DND-41 (cell line): ENCODE measurements at regions not wholly inside any gene's neighbourhood (a gene's known extent, or its start where the extent isn't known, plus 50 kb on each side); places are given as distances from the start of the nearest gene placed in this dataset.

ENCODE experiments used
- CTCF ChIP-seq: IDR thresholded peaks from 2 replicates; pipeline ENCODE4 v1.5.1; 2012; ENCODE audit warnings: borderline replicate concordance, low read length, moderate library complexity, mild to moderate bottlenecking; ENCODE audit not compliant: poor library complexity, severe bottlenecking; ENCODE audit errors: extremely low read depth
- EZH2 ChIP-seq: IDR thresholded peaks from 3 replicates; pipeline ENCODE4 v1.6.1; 2012; ENCODE audit warnings: borderline replicate concordance, low read depth, mild to moderate bottlenecking, moderate library complexity, low read length, inconsistent platforms; ENCODE audit not compliant: severe bottlenecking

GRCh38 chr10:58106211-58107035 is 161.3 kb downstream of the IPMK start:
- TF ChIP-seq CTCF (no peak), EZH2 (no peak)
